IMR-90 (cell line): ENCODE measurements at regions not wholly inside any gene's neighbourhood (a gene's known extent, or its start where the extent isn't known, plus 50 kb on each side); places are given as distances from the start of the nearest gene placed in this dataset.

Experiments
- ATAC-seq: fragments of 200-7000 bp; cut with Tn5 transposase; 2 replicates; pipeline ENCODE4 v1.9.1; 2020; ENCODE audit warnings: low read depth, mild to moderate bottlenecking, moderate library complexity
- BruUV-seq: library from RNA; stranded (reverse); fragments of 400-500 nt; replicated peaks from 2 replicates; lab custom pipeline; 2021; lab: Mats Ljungman, UMichigan
- CTCF ChIA-PET: fragments of 300-600 bp; formaldehyde crosslinking; extraction: SDS; loops from one replicate; lab custom pipeline; 2021; ENCODE audit warnings: antibody characterized with exemption; lab: Yijun Ruan, JAX
- POLR2A ChIA-PET: fragments of 300-600 bp; sonication (Branson Sonifier 250); formaldehyde crosslinking; loops from one replicate; lab custom pipeline; 2022; ENCODE audit warnings: antibody characterized with exemption; ENCODE audit not compliant: unreplicated experiment; lab: Charles Lee
- DNase-seq: peaks from one replicate; pipeline ENCODE4 v3.0.0; 2013
- H2AFZ ChIP-seq: replicated peaks from 2 replicates; pipeline ENCODE3; 2013; ENCODE audit warnings: low read length, mild to moderate bottlenecking; ENCODE audit not compliant: poor library complexity
- H2AK5ac ChIP-seq: 2 replicates; pipeline ENCODE4 v1.6.1; 2013; ENCODE audit warnings: low read depth, low read length, inconsistent platforms
- H2AK9ac ChIP-seq: replicated peaks from 2 replicates; pipeline ENCODE3; 2013; ENCODE audit warnings: mild to moderate bottlenecking, low read depth, low read length, moderate library complexity; ENCODE audit not compliant: poor library complexity
- H2BK120ac ChIP-seq: 2 replicates; pipeline ENCODE4 v1.6.1; 2013; ENCODE audit warnings: low read depth, low read length, inconsistent platforms
- H2BK15ac ChIP-seq: 3 replicates; pipeline ENCODE4 v1.6.1; 2013; ENCODE audit warnings: low read depth, low read length, inconsistent platforms
- H2BK20ac ChIP-seq: 2 replicates; pipeline ENCODE4 v1.6.1; 2013; ENCODE audit warnings: low read depth, mild to moderate bottlenecking, inconsistent platforms, low read length, moderate library complexity
- H2BK5ac ChIP-seq: 2 replicates; pipeline ENCODE4 v1.6.1; 2013; ENCODE audit warnings: mild to moderate bottlenecking, low read depth, low read length, inconsistent platforms; ENCODE audit not compliant: poor library complexity, severe bottlenecking
- H3K14ac ChIP-seq: replicated peaks from 2 replicates; pipeline ENCODE4 v1.6.1; 2013; ENCODE audit warnings: low read depth, low read length, inconsistent platforms
- H3K18ac ChIP-seq: 2 replicates; pipeline ENCODE4 v1.6.1; 2013; ENCODE audit warnings: low read depth, low read length, control low read depth
- H3K23ac ChIP-seq: 2 replicates; pipeline ENCODE4 v1.6.1; 2013; ENCODE audit warnings: low read depth, low read length, inconsistent platforms
- H3K27ac ChIP-seq: 2 replicates; pipeline ENCODE4 v1.5.1; 2013; ENCODE audit warnings: mild to moderate bottlenecking, control low read depth, low read length; ENCODE audit not compliant: insufficient read depth
- H3K27me3 ChIP-seq: 2 replicates; pipeline ENCODE4 v1.6.1; 2013; ENCODE audit warnings: low read length; ENCODE audit not compliant: control insufficient read depth, insufficient read depth
- H3K36me3 ChIP-seq: 2 replicates; pipeline ENCODE4 v1.6.1; 2013; ENCODE audit warnings: low read length, mixed read lengths; ENCODE audit not compliant: control insufficient read depth, insufficient read depth
- H3K4ac ChIP-seq: 2 replicates; pipeline ENCODE4 v1.6.1; 2013; ENCODE audit warnings: low read depth, low read length, inconsistent platforms
- H3K4me1 ChIP-seq: 2 replicates; pipeline ENCODE4 v1.6.1; 2013; ENCODE audit warnings: low read length, mixed read lengths; ENCODE audit not compliant: control insufficient read depth, insufficient read depth
- H3K4me2 ChIP-seq: 2 replicates; pipeline ENCODE4 v1.6.1; 2013; ENCODE audit warnings: low read depth, mild to moderate bottlenecking, control low read depth, low read length, moderate library complexity
- H3K4me3 ChIP-seq: 2 replicates; pipeline ENCODE4 v1.5.1; 2013; ENCODE audit warnings: low read depth, mild to moderate bottlenecking, control low read depth, low read length, moderate library complexity; ENCODE audit not compliant: insufficient read depth
- H3K56ac ChIP-seq: 2 replicates; pipeline ENCODE4 v1.6.1; 2013; ENCODE audit warnings: low read length, inconsistent platforms; ENCODE audit not compliant: insufficient read depth; ENCODE audit errors: extremely low read depth
- H3K79me1 ChIP-seq, 2 experiments: 2 replicates each; pipeline ENCODE4 v1.6.1; 2013; ENCODE audit warnings: low read length in 2 of 2, inconsistent platforms in 1 of 2, low read depth in 1 of 2
- H3K9ac ChIP-seq: 2 replicates; pipeline ENCODE4 v1.6.1; 2013; ENCODE audit warnings: low read depth, low read length, control low read depth
- H3K9me1 ChIP-seq: 2 replicates; pipeline ENCODE4 v1.6.1; 2013; ENCODE audit warnings: low read length, inconsistent platforms; ENCODE audit not compliant: insufficient read depth
- H3K9me3 ChIP-seq: 2 replicates; pipeline ENCODE4 v1.6.1; 2013; ENCODE audit warnings: low read length; ENCODE audit not compliant: control insufficient read depth, insufficient read depth
- H4K20me1 ChIP-seq: 2 replicates; pipeline ENCODE4 v1.6.1; 2013; ENCODE audit warnings: low read length, inconsistent platforms; ENCODE audit not compliant: insufficient read depth
- H4K5ac ChIP-seq: 2 replicates; pipeline ENCODE4 v1.6.1; 2013; ENCODE audit warnings: mild to moderate bottlenecking, low read depth, low read length, control low read depth
- H4K8ac ChIP-seq, 2 experiments: 2 replicates each; pipeline ENCODE4 v1.6.1; 2013; ENCODE audit warnings: low read depth in 2 of 2, low read length in 2 of 2, control low read depth in 1 of 2, inconsistent platforms in 1 of 2
- H4K91ac ChIP-seq: 2 replicates; pipeline ENCODE4 v1.6.1; 2013; ENCODE audit warnings: low read depth, low read length, inconsistent platforms; ENCODE audit not compliant: insufficient read depth
- CHD1 ChIP-seq: IDR thresholded peaks from 2 replicates; pipeline ENCODE4 v1.6.1; 2012; ENCODE audit warnings: low read depth, low read length, improper control_type of control experiment
- WGBS, 2 experiments: methylation state at CpG; one replicate each; pipeline versions ENCODE4 v1.1.5 to v1.1.7; 2013; ENCODE audit warnings: missing lambda C conversion rate in 2 of 2; ENCODE audit not compliant: insufficient read length in 1 of 2; ENCODE audit errors: extremely low coverage in 2 of 2; 5-methylcytosine and 5-hydroxymethylcytosine counted together
- dilution Hi-C: fragments of 300-500 bp; cut with HindIII; formaldehyde crosslinking; loops from one replicate; pipeline ENCODE4 v1.14.3; 2018; ENCODE audit warnings: low sequenced_read_pairs; ENCODE audit not compliant: unreplicated experiment
- in situ Hi-C: fragments of 300-500 bp; cut with MboI; formaldehyde crosslinking; loops from 3 replicates; pipeline ENCODE4 v1.14.3; 2019; ENCODE audit warnings: low sequenced_read_pairs, inconsistent platforms, mixed read lengths
- intact Hi-C: fragments of 100-400 bp; cut with micrococcal nuclease; formaldehyde crosslinking; loops from 2 replicates; pipeline ENCODE4 v1.10.0; 2022

- peak overlapping the region; percentile 57 for H2AK9ac ChIP-seq
- ATAC-seq (no peak), DNase-seq (peak; percentile 8)
- no peaks in the 10 kb centered on the region for H3K79me1 ChIP-seq
- intact Hi-C loops (loop anchor here (5.0 to 10.0 kb wide), 3 partner anchors 500 to 920 kb away; no protein-coding TSS in a partner anchor), in situ Hi-C loops (no loop called here), dilution Hi-C loops (no loop called here)
- no TSS peak for BruUV-seq
- peak overlapping the region; percentile 50 for H4K91ac ChIP-seq
- H4K8ac ChIP-seq, result peak overlapping the region; percentile 1 to 76; a peak in 3 of 4 replicates
- H4K20me1 ChIP-seq, result no peaks in the 10 kb centered on the region
- H2BK5ac ChIP-seq, result peak overlapping the region; percentile 54
- H2AFZ ChIP-seq, result peak overlapping the region; percentile 37
- H3K27me3 ChIP-seq, result no peaks in the 10 kb centered on the region
- POLR2A ChIA-PET, result interaction anchor here (1.0 kb wide), 1 partner anchor 165 kb away, joined by 6 read pairs; no protein-coding TSS in a partner anchor
- no peak overlapping the region for H3K9ac ChIP-seq
- H2BK15ac ChIP-seq, result peak overlapping the region; percentile 95; the same call in 2 of the 3 replicates
- peak overlapping the region; percentile 74; the same call in 1 of the 2 replicates for H3K23ac ChIP-seq
- WGBS, 2 experiments, result 83% methylated on average over 1 of the region's 6 CpGs; no CpG with 5 or more reads in 1 of the 2 experiments
- no peaks in the 10 kb centered on the region; the same call in 1 of the 2 replicates for H3K9me3 ChIP-seq
- peak overlapping the region; percentile 80; the same call in 1 of the 2 replicates for H2BK20ac ChIP-seq
- no peak overlapping the region for H3K4me3 ChIP-seq
- CTCF ChIA-PET, result interaction anchor here (0.7 to 1.0 kb wide), 2 partner anchors 46 to 532 kb away, joined by 3 to 4 read pairs; no protein-coding TSS in a partner anchor
- H3K4me2 ChIP-seq, result no peak overlapping the region
- peaks cover 18% of the 10 kb centered on the region for H3K4me1 ChIP-seq
- no peak overlapping the region for H3K56ac ChIP-seq
- H3K27ac ChIP-seq, result peak overlapping the region; percentile 8; the same call in 1 of the 2 replicates
- H2AK5ac ChIP-seq, result peak overlapping the region; percentile 83
- peak overlapping the region; percentile 80; the same call in 1 of the 2 replicates for H2BK120ac ChIP-seq
- peak overlapping the region; percentile 93 for H3K14ac ChIP-seq
- H3K18ac ChIP-seq, result peak overlapping the region; percentile 83
- no peak for TF ChIP-seq CHD1
- H3K36me3 ChIP-seq, result no peaks in the 10 kb centered on the region
- peaks cover 22% of the 10 kb centered on the region for H3K9me1 ChIP-seq
- peak overlapping the region; percentile 60 for H4K5ac ChIP-seq
- H3K4ac ChIP-seq, result peak overlapping the region; percentile 70
These were observed 701.0 kb downstream of the SEMA5A start for GRCh38 chr5:8844847-8845246.
